C4-2B (cell line): ENCODE measurements at regions not wholly inside any gene's neighbourhood (a gene's known extent, or its start where the extent isn't known, plus 50 kb on each side); places are given as distances from the start of the nearest gene placed in this dataset.

Source experiments
- H3K27ac ChIP-seq: fragments of 450-650 bp; 2 replicates; pipeline ENCODE4 v1.5.1; 2017
- CTCF ChIP-seq: fragments of 450-650 bp; conservative IDR thresholded peaks from 2 replicates; pipeline ENCODE4 v1.5.1; 2017; ENCODE audit warnings: mild to moderate bottlenecking
- ZFX ChIP-seq: fragments of 450-650 bp; IDR thresholded peaks from 2 replicates; pipeline ENCODE4 v1.6.1; 2017

GRCh38 chr2:128618642-128619041 lies 300.0 kb upstream of the HS6ST1 start:
- H3K27ac ChIP-seq: no peak overlapping the region
- TF ChIP-seq CTCF (no peak), ZFX (no peak)

- no peak for TF ChIP-seq ZFX
- no peak for TF ChIP-seq CTCF
Measured at GRCh38 chr2:128619471-128620325, 301.0 kb upstream of the HS6ST1 start.

GRCh38 chr2:128621074-128621473 lies 302.4 kb upstream of the HS6ST1 start:
- H3K27ac ChIP-seq: no peak overlapping the region
- no peak for TF ChIP-seq CTCF
- no peak for TF ChIP-seq ZFX

More at GRCh38 chr2:128619471-128620325, 301.0 kb upstream of the HS6ST1 start:
- H3K27ac ChIP-seq: no peak overlapping the region

GRCh38 chr2:128622371-128622770 lies 303.7 kb upstream of the HS6ST1 start:
- TF ChIP-seq CTCF (no peak), ZFX (no peak)
- H3K27ac ChIP-seq: no peak overlapping the region

GRCh38 chr2:128622955-128623620 lies 304.4 kb upstream of the HS6ST1 start:
- no peak overlapping the region for H3K27ac ChIP-seq
- TF ChIP-seq ZFX: no peak
- TF ChIP-seq CTCF: no peak

GRCh38 chr2:128623776-128624761 lies 305.4 kb upstream of the HS6ST1 start:
- no peak overlapping the region for H3K27ac ChIP-seq
- no peak for TF ChIP-seq ZFX
- TF ChIP-seq CTCF: no peak
